Lung microvascular endothelial cell (primary cell): ENCODE measurements at regions not wholly inside any gene's neighbourhood (a gene's known extent, or its start where the extent isn't known, plus 50 kb on each side); places are given as distances from the start of the nearest gene placed in this dataset.
"Not testable (repeated sequence)": the region's sequence is repeated elsewhere in the genome, so short reads cannot be mapped to it uniquely, and the experiment has no call there.

Experiments
- DNase-seq, 2 donors: peaks; one replicate each; pipeline versions ENCODE4 v3.0.0 to v3.0.0-alpha.2; 2010; ENCODE audit warnings: low read depth in 2 of 2

DNA sequence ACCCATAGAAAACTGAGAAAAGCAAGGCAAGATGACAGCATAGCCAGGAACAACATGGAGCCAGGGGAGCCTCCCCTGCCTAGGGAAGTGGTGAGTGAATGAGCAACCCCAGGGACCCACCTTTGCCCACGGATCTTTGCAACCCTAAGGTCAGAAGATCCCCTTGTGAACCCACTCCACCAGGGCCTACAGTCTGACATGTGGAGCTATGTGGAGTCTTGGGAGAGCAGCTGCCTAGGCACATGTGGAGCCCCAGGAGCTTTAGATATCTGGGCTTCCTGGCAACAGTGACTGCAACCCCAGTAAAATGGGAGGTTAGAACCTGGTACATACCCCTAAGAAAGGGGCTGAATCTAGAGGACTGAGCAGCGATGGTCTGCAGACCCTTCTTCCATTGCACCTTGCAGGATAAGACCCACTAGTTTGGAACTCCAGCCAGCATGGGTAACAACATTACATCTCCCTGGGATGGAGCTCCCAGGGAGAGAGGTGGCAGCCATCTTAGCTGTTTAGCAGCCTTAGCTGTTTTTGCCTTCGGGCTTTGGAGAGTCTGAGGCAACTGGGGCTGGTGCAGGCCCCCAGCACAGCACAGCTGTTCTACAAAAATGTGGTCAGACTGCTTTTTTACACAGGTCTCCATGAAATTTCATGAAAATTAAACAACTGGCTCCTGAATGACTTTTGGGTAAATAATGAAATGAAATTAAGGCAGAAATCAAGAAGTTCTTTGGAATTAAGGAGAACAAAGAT lies 104.7 kb upstream of the TRIM2 start:
- DNase-seq = no peak

DNA sequence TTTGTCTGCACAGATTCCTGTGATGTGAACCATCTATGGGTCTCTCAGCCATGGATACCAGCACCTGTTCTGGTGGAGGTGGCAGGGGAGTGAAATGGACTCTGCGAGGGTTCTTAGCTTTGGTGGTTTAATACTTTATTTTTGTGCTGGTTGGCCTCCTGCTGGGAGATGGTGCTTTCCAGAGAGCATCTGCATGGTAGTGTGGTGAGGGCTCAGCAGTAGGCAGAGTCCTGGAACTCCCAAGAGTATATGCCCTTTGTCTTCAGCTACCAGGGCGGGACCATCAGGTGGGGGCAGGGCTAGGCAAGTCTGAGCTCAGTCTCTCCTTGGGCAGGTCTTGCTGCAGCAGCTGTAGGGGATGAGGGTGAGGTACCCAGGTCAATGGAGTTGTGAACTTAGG lies 97.5 kb upstream of the TRIM2 start:
- DNase-seq = not testable (repeated sequence)

GRCh38 chr4:153107246-153107645 lies 97.0 kb upstream of the TRIM2 start:
- DNase-seq = no peak

DNA sequence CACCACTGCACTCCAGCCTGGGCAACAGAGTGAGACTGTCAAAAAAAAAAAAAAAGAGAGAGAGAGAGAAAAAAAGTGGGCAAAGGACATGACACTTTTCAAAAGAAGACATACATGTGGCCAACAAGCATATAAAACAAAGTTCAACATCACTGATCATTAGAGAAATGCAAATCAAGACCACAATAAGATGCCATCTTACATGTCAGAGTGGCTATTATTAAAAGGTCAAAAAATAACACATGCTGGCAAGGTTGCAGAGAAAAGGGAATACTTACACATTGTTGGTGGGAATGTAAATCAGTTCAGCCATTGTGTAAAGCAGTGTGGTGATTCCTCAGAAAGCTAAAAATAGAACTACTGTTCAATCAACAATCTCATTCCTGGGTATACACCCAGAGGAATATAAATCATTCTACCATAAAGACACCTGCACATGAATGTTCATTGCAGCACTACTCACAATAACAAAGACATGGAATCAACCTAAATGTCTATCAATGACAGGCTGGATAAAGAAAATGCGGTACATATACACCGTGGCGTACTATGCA lies 94.9 kb upstream of the TRIM2 start:
- DNase-seq = no peak

DNA sequence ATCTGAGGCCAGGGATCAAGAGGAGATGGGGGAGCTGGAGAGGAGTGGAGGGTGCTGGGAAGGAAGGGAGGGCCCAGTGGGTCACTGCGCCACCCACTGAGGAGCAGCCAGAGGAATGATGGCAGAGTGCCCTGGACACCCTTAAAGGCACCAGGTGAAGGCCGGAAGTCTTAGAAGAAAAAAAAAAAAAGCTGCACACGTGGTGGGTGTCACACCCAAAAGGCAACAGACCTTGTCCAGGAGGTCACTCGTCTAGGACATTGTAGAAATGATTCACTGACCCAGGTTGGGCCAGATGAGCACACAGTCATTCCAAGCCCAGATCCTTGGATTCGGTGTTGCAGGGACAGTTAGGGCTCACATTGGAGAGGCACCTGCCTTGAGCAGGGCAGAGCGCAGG lies 93.5 kb upstream of the TRIM2 start:
- DNase-seq = no peak

- no peak for DNase-seq
These were observed 92.7 kb upstream of the TRIM2 start for GRCh38 chr4:153111426-153112040.

GRCh38 chr4:153112041-153112441 lies 92.2 kb upstream of the TRIM2 start:
- no peak for DNase-seq

- peak in 1 of 2 donors; percentile 4 for DNase-seq
These were observed 91.0 kb upstream of the TRIM2 start for GRCh38 chr4:153113061-153113837.

DNA sequence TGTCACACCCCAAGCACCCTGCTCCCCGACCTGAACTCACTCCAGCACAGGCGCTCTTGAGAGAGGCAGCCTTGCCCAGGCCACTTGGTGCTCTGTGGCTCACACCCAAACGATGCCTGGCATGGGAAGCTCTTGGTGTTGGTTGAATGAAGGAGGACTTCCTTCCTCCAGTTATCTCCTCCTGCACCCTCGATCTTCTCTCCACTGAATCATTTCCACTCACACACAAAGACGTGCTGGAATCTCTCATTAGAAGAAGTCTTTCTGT lies 90.5 kb upstream of the TRIM2 start:
- no peak for DNase-seq

DNA sequence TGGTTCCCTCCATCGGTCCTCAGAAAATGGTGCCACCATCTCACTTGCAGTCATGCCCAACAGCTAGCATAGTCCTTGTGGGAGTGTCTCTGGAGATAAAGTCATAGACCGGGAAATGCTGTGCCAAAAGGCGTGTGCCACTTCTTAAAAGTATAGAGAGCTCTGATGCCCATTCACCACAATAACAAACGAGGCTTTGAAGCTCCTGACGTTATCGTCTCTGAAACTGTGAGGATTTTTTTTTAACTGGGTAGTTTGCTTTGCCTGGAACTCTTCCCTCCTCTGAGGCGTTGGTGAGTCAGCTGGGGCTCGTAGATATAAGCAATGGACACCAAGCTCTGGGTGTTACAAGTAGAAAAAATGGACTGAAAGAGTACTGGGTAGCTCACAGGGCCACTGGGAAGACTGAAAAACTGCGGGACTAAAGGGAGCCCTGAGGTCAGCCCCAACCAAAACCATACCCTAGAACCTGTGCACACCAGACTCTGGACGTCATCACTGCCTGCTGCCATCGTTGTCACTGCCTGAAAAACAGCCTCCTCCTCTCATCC lies 89.4 kb upstream of the TRIM2 start:
- peak in 1 of 2 donors; percentile 23 for DNase-seq

- DNase-seq = peak; percentile 54 to 58
These were observed 88.6 kb upstream of the TRIM2 start for GRCh38 chr4:153115322-153116290.

- no peak for DNase-seq
These were observed 88.0 kb upstream of the TRIM2 start for GRCh38 chr4:153116291-153116680.

DNA sequence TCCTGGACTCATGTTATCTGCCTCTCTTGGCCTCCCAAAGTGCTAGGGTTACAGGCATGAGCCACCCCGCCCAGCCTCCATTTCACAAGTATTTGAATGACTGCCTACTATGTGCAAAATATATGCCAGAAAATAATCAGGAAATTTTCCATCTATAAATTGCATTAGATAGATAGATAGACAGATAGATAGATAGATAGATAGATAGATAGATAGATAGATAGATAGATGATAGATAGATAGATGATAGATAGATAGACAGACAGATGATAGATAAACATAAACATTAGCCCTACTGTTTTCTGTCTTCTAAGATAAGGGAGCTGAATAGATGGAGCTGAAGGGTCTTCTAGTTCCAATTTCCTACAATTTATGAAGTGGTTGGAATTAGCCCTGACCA lies 87.4 kb upstream of the TRIM2 start:
- no peak for DNase-seq

GRCh38 chr4:153117554-153117953 lies 86.7 kb upstream of the TRIM2 start:
- DNase-seq = no peak

DNA sequence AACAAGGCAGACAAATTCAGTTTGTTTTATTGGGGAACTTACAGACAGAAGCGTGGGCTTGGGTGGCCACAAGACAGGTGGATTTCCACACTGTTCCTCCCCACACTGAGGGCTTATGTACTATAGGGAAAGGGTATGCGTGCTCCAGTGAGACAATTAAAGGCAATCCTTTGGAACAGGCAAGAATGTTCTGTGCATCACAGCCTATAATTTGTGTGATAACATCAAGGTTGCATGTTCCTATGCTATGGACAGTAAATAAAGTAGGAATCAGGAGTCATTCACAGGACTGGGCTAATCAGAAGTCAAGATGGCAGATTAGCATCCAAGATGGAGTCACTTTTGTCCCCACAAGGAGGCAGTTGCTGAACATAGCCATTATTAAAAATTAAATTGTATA lies 84.6 kb upstream of the TRIM2 start:
- DNase-seq = no peak

GRCh38 chr4:153120235-153120634 lies 84.0 kb upstream of the TRIM2 start:
- DNase-seq = no peak

DNA sequence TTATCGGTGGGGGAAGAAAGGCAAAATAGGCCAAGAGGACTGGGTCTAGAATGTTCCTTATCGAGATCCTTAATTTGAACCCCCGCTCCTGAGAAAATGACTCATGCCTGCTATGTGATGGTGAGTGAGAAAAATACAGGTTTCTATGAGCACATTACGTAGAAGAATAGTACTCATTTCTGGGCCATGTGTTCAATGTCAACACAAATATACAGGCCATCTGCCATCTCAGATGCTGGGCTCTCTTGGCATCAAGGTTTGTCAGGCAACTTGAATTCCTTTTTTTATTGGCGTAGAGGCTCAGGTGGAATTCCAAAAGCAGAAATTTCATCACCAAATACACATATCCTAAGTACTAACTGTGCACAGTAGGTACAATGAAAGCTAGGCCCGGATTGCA lies 81.4 kb upstream of the TRIM2 start:
- DNase-seq = no peak

DNA sequence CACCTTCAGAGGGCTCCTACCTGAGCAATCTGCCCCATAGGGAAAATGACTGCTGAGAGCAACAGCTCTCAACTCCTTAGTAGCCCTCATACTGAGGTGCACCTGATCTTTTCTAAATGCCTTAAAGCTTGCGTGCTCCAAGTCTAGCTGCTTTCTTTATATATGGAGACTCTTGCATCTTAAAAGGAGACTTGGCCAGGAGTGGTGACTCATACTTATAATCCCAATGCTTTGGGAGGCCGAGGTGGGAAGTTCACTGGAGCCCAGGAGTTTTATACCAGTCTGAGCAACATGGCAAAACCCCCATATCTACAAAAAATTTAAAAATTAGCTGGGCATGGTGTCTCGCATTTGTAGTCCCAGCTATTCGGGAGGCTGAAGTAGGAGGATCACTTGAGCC lies 78.1 kb upstream of the TRIM2 start:
- DNase-seq = no peak

GRCh38 chr4:153127760-153128494 lies 76.3 kb upstream of the TRIM2 start:
- DNase-seq = peak; percentile 82 to 90

DNA sequence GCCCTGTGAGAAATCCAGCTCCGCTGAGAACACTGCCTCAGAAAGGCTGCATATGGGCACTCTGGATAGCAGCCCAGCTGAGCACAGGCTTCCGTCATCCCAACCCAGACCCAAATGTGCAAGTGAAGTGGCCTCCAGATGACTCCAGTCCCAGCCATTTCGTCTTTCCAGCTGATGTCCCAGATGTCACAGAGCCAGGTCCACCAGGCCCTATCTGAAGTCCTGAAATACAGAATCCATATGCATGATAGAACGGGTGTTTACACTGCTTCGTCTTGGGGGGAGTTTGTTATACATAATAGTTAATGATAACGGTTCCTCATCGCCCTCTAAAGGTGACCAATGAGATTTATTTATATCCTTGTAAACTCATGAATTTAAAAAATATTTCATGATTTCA lies 72.6 kb upstream of the TRIM2 start:
- no peak for DNase-seq
